ENCODE measurements at regions not wholly inside any gene's neighbourhood (a gene's known extent, or its start where the extent isn't known, plus 50 kb on each side); places are given as distances from the start of the nearest gene placed in this dataset.

- no peak for DNase-seq (ENCODE audit: low read depth)
- TF ChIP-seq CTCF (IDR thresholded peaks at IDR 0.05; ENCODE audit: control insufficient read depth, extremely low read depth, insufficient read depth), result no peak
- no peak overlapping the region for H3K4me3 ChIP-seq (ENCODE audit: low read depth, low read length)
These were observed 131.2 kb upstream of the ARHGAP42 start for GRCh38 chr11:100555931-100556330.

GRCh38 chr11:100556781-100557180 is 130.3 kb upstream of the ARHGAP42 start:
- no peak overlapping the region for H3K4me3 ChIP-seq (ENCODE audit: low read depth, low read length)
- no peak for DNase-seq (ENCODE audit: low read depth)
- TF ChIP-seq CTCF (IDR thresholded peaks at IDR 0.05; ENCODE audit: control insufficient read depth, extremely low read depth, insufficient read depth), result no peak

- no peak overlapping the region for H3K4me3 ChIP-seq (ENCODE audit: low read depth, low read length)
- no peak for TF ChIP-seq CTCF (IDR thresholded peaks at IDR 0.05; ENCODE audit: control insufficient read depth, extremely low read depth, insufficient read depth)
- no peak for DNase-seq (ENCODE audit: low read depth)
These were observed 129.1 kb upstream of the ARHGAP42 start for GRCh38 chr11:100557830-100558611.

- TF ChIP-seq CTCF (IDR thresholded peaks at IDR 0.05; ENCODE audit: control insufficient read depth, extremely low read depth, insufficient read depth), result no peak
- H3K4me3 ChIP-seq (ENCODE audit: low read depth, low read length), result no peak overlapping the region
- DNase-seq (ENCODE audit: low read depth), result no peak
These were observed 126.5 kb upstream of the ARHGAP42 start for GRCh38 chr11:100560606-100561005.

- TF ChIP-seq CTCF (IDR thresholded peaks at IDR 0.05; ENCODE audit: control insufficient read depth, extremely low read depth, insufficient read depth), result no peak
- no peak overlapping the region for H3K4me3 ChIP-seq (ENCODE audit: low read depth, low read length)
- no peak for DNase-seq (ENCODE audit: low read depth)
These were observed 125.8 kb upstream of the ARHGAP42 start for GRCh38 chr11:100561323-100561722.

GRCh38 chr11:100562128-100562527 is 125.0 kb upstream of the ARHGAP42 start:
- no peak overlapping the region for H3K4me3 ChIP-seq (ENCODE audit: low read depth, low read length)
- no peak for TF ChIP-seq CTCF (IDR thresholded peaks at IDR 0.05; ENCODE audit: control insufficient read depth, extremely low read depth, insufficient read depth)
- no peak for DNase-seq (ENCODE audit: low read depth)

Measured in LNCaP clone FGC (cell line).